Endothelial cell of hepatic sinusoid (primary cell): ENCODE measurements at regions not wholly inside any gene's neighbourhood (a gene's known extent, or its start where the extent isn't known, plus 50 kb on each side); places are given as distances from the start of the nearest gene placed in this dataset.

ENCODE experiments used
- in situ Hi-C: cut with HindIII; loops from 2 replicates; pipeline ENCODE4 v1.10.0; 2017; ENCODE audit warnings: low sequenced_read_pairs

DNA sequence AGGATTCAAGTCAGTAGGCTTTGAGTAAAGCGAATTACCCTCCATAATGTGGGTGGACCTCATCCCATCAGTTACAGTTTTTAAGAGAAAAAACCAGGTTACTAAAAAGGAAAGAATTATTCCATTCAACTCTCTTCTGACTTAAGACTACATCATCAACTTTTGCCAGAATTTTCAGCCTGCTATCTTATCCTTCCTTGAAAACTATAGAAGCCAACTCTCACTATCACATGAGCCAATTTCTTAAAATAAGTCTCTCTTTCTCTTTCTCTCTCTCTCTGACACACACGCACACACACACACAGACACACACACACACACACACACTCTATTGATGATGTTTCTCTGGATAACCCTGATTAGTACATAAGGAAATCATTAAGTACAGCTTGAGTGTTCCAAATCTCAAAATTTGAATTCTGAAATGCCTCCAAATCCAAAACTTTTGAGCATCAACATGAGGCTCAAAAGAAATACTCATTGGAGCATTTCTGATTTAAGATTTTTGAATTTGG lies 217.0 kb upstream of the PRR20A start:
- in situ Hi-C loops: no loop called here

DNA sequence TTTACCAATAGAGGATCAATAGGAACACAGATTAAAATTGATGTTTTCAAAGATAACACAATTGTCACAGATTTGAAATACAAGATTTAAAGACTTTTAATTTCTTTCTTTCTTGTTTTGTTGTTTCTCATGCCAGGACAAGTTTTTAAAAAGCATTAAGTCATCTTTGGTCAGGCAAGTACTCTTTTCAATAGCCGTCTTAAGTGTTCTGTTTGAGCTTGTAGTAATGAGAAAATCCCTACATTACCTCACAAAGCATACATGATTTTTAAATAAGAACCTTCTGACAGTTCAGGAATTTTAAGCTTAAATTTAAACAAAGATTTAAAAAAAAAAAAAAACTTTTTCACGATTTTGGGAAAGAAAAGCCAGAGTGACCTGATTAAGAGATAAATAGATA lies 216.3 kb upstream of the PRR20A start:
- in situ Hi-C loops: no loop called here

DNA sequence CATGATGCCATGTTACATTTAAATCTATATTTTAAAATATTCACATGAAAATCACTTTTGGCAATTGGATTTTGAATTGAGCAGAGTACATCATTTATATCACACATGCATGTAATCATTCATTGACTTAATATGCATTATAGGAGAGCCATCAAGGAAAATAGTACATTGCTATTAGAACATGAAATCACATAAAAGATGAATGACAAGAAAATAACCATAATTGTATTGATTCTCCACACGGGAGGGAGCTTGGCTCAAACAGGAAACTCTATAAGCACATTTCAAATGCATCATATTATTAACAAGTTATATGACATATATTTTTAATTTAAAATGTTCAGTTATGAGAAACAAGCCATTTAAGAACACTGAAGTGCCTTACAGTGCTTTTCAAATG lies 208.6 kb upstream of the PRR20A start:
- in situ Hi-C loops: no loop called here

DNA sequence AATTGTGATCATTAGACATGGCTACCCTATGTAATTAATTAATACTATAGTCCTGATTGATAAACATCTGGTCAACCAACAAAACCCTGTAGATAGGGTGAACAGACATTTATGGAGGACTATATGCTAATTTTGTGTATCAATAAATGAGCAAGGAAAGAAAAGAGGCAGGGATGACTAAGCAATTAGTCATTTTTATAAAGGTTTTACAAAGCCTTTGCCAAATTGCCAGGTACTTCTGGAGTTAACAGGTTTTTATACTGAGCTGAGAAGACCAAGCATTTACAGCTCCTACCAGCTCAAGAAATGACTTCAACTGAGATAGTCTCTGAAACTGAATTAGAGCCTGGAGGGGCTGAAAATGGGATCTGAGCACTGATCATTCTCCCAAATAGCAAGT lies 186.8 kb upstream of the PRR20A start:
- in situ Hi-C loops: no loop called here

DNA sequence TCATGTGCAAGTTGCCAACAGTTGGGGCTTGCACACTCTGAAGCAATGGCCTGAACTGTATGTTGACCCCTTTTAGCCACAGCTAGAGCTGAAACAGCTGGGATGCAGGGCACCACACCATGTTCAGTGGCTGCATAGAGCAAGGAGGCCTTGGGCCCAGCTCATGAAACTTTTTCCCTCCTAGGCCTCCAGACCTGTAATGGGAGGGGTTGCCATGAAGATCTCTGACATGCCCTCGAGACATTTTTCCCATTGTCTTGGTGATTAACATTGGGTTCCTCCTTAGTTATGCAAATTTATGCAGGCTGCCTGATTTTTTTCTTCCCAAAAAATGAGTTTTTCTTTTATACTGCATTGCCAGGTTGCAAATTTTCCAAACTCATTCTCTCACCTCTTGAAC lies 165.1 kb upstream of the PRR20A start:
- in situ Hi-C loops: no loop called here

DNA sequence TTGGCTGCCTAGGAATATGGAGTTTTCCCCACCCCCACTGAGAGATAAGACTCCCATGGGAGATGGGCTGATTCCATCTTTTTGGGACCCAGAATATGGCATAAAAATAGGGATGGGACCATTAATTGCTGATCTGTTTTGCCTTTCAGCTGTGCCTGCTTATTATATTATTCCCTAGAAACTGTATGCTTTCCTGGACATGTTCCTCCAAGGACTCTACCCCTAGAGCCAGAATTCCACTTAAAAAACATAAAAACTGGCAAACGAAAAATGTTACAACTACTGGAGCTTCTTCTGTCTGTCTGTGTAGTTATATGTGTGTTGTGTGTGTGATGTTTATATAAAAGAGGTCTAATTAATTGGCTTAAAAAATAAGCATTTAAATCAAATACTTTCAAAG lies 159.9 kb upstream of the PRR20A start:
- in situ Hi-C loops: no loop called here

DNA sequence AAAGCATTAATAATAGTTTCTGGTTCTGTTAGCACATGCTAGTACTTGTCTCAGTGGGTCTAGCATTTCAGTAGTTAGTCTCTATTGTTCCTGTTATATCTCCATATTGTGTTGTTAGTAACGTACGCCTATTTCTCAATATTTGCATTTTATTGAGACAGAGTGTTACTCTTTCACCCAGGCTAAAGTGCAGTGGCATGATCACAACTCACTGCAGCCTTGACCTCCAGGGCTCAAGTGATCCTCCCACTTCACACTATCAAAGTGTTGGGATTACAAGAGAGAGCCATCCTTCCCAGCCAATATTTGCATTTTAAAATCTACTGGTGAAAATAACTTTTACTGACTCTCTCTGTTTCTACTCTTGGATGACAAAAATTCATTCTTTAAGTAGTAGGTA lies 154.6 kb upstream of the PRR20A start:
- in situ Hi-C loops: no loop called here

DNA sequence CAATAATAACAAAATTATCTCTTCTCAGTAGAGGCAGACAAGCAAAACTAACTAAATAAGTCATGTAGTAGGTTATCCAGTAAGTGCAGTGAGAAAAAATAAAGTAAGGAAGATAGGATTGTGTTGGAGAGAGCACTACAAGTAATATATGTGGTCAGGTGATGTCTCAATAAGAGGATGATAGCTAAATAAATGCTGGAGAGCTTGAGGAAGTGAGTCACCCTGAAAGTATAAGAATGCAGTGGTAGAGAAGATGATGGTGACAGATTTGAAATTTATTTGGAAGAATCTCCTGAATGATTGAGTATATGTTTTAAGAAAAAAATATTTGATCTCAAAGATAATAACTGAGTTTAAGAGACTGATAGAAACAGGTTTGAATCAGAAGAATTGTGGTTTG lies 152.2 kb upstream of the PRR20A start:
- in situ Hi-C loops: no loop called here

DNA sequence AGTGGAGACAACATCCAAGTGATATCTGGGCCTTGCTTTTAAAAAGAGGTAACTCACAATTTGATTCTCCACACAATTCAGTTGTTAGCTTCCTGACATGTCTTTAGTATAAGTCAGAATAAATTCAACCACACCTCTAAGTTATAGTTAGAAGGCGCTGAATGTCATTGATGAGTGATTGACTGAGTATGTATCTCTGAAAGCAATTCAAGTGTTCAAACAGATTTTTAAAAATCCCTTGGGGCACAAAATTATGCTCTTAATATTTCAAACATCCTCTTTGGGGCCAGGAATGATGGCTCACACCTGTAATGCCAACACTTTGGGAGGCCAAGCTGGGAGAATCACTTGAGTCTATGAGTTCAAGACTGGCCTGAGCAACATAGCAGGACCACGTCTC lies 137.0 kb upstream of the PRR20A start:
- in situ Hi-C loops: no loop called here

DNA sequence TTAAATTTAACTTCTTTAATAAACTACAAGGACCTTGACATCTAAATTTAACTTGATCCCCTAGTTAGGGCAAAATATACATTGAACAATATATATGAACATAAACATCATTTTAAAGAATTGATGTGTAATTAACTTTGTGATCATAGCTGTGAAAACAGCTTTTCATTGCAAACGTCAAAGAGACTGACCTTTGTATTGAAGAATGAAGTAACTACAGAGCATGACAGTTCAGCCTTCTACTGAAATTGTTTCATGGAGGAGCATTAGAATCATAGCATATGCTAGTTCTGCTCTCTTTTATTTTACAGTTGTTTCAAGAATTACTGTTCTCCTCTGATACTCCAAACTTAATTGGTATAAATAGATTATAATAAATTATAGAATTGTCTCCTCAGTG lies 123.4 kb upstream of the PRR20A start:
- in situ Hi-C loops: no loop called here

DNA sequence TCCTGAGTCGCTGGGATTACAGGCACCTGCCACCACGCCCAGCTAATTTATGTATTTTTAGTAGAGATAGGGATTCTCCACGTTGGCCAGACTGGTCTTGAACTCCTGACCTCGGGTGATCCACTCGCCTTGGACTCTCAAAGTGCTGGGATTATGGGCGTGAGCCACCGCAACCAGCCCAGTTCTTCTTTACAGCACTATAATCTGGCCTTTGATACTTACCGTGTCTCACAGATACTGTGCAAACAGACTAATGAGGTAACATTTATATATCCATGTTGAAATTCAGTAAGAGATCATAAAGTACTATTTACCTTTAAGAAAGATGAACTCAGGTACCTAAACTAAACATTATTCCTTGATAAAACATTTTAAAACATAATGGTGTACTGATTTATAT lies 121.8 kb upstream of the PRR20A start:
- in situ Hi-C loops: no loop called here

DNA sequence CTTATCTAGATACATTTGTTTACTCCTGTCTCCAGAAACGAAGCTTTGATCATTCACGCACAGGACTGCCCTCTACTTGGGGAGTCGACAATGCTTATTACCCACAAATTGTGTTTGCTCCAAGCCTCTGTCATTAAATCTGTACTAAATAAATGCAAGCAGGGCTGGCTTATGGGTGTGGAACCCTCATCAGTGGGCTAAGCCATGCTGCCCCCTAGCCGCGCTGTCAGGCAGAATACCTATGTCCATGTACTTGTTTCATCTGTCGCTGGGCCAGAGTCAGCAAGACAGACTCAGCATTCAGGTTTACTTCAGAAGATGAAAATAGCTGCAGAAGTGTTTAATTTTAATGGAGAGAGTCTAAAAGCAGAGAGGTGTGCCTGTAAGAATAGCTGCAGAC lies 110.0 kb upstream of the PRR20A start:
- in situ Hi-C loops: no loop called here

DNA sequence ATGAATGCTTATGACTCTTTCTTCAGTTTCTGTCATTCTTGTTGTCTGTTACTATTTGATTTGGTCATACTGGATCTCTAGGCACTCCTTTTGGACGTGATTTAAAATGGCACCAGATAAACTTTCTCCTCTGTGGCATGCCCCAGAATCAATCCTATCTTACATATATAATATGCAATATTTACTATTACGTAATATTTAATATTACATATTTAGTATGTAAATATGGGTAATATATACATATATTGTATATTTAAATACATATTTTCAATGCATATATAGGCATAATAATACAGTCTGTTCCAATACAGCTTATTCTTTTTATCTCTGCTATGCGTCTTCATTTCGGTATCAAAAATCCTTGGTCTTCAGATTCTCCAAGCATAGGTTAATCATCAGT lies 104.4 kb upstream of the PRR20A start:
- in situ Hi-C loops: no loop called here

DNA sequence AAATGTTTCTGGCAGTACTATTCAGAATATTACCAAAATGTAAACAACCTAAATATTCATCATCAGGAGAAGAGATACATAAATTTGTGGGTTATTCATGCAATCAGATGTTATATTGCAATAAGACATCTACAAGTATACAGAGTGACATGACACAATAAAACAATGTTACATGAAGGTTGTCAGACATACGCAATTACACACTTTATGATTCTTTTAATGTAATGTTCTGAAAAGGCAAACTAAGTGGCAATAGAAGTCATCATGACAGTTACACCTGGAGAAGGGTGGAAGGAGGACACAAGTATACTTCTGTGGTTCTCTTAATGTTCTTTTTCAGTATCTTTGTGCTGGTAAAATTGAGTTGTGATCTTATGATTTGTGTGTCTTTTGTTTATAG lies 95.8 kb upstream of the PRR20A start:
- in situ Hi-C loops: no loop called here

DNA sequence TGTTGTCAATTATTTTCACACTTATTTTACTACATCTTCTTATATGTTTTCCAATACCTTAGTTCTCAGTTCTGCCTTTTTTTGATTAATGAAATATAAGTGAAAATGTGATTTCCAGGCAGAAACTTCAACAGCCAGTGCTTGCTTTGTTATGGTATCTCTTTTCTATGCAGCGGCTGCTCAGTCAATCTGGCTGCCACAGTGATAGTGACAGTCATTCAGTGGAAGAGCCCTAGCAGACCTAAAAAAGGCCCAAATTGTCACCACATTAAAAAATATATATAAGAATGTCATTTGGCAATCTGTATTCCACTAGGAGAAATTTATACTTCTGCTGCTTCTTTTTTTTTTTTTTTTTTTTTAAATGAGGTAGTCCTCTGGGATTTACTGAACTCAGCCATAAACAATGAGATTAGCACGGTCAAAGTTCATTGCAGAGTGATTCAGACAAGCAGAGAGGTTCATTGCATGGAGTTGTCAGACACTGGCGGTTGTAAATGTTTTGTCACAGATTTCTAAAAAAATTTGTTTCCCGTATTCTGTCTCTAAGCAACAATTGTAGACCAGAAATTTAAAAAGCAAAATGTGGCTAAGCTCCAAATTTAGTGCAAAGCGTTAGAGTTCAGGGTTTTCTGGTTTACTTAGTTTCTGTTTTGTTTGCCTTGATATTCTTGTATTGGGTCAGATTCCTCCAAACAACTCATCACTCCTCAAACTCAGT lies 94.7 kb upstream of the PRR20A start:
- in situ Hi-C loops: no loop called here

DNA sequence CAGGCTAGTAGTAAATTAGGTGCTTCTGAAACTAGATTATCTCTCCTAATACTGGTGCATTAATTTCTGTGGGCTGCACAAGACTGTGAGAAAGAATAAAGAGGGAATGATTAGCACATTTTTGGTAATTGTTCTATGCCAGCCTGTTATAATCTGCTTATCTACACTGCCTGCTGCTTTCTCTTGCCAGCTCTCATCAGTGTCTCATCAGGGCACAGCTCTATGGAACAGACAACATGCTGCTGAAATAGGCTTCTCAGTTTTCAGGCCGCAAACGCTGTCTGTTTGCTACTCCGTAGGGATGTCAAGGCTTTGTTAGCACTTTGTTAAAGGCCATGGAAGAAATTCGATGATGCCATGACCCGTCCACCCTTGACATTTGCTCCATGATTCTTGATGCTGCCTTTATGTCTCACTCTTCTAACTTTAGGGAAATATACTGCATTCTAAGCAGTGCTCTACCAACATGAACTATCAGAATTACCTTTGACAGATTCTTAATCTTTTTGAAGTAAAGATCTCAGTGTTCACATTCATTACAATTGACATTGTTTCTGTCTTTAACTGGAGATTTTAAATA lies 84.0 kb upstream of the PRR20A start:
- in situ Hi-C loops: no loop called here

DNA sequence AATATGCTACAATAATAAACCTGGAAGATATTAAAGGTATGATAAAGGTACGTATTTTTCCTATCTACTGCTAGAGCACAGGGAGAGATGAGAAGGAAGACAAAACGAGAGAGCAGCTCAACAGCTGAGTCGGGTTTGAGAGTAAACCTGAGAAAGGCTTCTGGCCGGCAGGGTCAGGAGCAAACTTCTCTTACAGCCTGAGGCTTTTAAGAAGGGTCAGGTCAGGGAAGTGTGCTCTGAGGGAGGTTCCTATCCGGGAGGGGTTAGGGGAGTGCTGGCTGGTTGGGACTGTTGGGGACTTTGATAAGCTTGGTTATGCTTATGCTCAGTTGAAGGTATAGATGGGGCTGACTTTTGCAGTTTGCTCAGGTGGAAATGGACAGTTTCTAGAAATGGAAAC lies 77.7 kb upstream of the PRR20A start:
- in situ Hi-C loops: no loop called here

DNA sequence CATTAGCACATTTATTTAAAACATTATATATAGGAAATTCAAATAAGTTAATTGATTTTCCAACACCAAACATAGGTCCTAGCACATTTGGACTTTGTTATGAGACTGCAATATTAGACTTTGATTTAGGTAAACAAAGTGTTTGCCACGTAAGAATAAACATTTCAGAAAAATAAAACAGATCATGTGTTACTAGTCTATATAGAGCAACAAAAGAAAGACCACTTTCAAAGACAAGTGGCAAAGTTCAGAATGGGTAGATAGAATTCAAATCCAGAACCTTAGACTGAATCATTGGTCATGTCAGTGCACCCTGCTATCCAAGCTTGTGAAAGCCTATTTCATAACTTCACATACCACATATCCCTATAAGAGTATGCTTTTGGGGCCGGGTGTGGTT lies 66.7 kb upstream of the PRR20A start:
- in situ Hi-C loops: no loop called here

DNA sequence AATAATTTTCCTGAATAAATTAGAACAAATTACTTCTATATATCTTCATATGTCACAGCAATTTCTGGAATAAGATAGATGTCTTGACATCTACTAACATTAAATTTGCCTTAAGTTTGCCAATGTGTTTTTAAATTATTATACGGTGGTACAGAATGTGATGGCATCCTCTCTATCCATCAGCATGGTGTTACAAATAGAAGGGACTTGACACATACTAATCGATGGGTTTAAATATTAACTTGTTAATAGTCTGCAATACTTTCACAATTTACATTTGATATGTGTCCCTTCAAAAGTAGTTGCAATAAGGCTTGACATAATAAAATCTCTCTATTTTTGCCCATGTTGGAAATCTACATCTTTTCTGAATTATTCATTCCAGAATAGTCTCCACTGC lies 65.1 kb upstream of the PRR20A start:
- in situ Hi-C loops: no loop called here

DNA sequence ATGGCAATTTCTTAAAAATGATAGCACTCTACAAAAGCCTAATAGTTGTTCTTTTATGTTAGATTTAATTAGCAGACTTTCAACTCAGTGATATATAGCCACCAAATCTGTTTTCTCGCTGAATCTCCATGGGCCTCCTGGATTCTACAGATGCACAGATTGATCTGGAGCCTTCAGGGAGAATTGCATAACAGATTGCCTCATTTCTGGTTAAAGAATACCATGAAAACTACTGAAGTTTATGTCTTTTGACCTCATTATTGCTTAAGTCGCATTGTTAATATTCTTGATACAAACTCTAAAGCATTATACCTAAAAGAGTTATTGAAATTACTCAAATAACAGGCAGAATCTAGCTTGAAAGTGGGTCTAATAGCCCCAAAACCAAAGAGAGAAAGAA lies 53.7 kb upstream of the PRR20A start:
- in situ Hi-C loops: no loop called here
